Naive thymus-derived CD4-positive, alpha-beta T cell (primary cell): ENCODE measurements at regions not wholly inside any gene's neighbourhood (a gene's known extent, or its start where the extent isn't known, plus 50 kb on each side); places are given as distances from the start of the nearest gene placed in this dataset.
"Not testable (repeated sequence)": the region's sequence is repeated elsewhere in the genome, so short reads cannot be mapped to it uniquely, and the experiment has no call there.

Experiments
- ATAC-seq: fragments of 150-1000 bp; cut with Tn5 transposase; 2 replicates; pipeline ENCODE4 v1.10.0; 2021; ENCODE audit warnings: mild to moderate bottlenecking, moderate library complexity
- CTCF ChIA-PET: fragments of 350-600 bp; sonication (Branson Sonifier 250); formaldehyde crosslinking; loops from one replicate; lab custom pipeline; 2021; ENCODE audit warnings: antibody characterized with exemption; lab: Charles Lee
- POLR2A ChIA-PET: fragments of 350-600 bp; sonication (Branson Sonifier 250); formaldehyde crosslinking; loops from one replicate; lab custom pipeline; 2021; ENCODE audit warnings: antibody characterized with exemption, inconsistent platforms; lab: Charles Lee
- DNase-seq, 9 donors: peaks; one replicate each; pipeline versions ENCODE4 v3.0.0 to v3.0.0-alpha.2; 2020 to 2022; ENCODE audit warnings: mixed read lengths in 1 of 9
- H3K27ac ChIP-seq: one replicate; pipeline ENCODE4 v1.7.0; 2013; ENCODE audit warnings: mild to moderate bottlenecking, low read depth, low read length, moderate library complexity
- H3K27me3 ChIP-seq, 2 donors: one replicate each; pipeline ENCODE4 v1.7.0; 2013; ENCODE audit warnings: low read length in 2 of 2, mild to moderate bottlenecking in 2 of 2, moderate library complexity in 2 of 2; ENCODE audit not compliant: control insufficient read depth in 2 of 2, insufficient read depth in 2 of 2
- H3K36me3 ChIP-seq, 3 experiments: 1 replicate in 2 of 3; 2 replicates in 1 of 3; pipeline ENCODE4 v1.7.0; 2013; ENCODE audit warnings: low read length in 3 of 3, mild to moderate bottlenecking in 3 of 3, moderate library complexity in 1 of 3; ENCODE audit not compliant: insufficient read depth in 3 of 3, control insufficient read depth in 2 of 3
- H3K4me1 ChIP-seq, 2 donors: one replicate each; pipeline ENCODE4 v1.7.0; 2013; ENCODE audit warnings: low read length in 2 of 2, mild to moderate bottlenecking in 2 of 2, moderate library complexity in 1 of 2; ENCODE audit not compliant: control insufficient read depth in 2 of 2, insufficient read depth in 2 of 2
- H3K4me3 ChIP-seq: 2 replicates; pipeline ENCODE4 v1.7.0; 2013; ENCODE audit warnings: mild to moderate bottlenecking, low read length
- H3K9me3 ChIP-seq, 3 experiments: 1 replicate in 2 of 3; 2 replicates in 1 of 3; pipeline ENCODE4 v1.7.0; 2013; ENCODE audit warnings: low read length in 3 of 3; ENCODE audit not compliant: control insufficient read depth in 2 of 3
- H3K27ac Mint-ChIP-seq, 9 donors: one replicate each; pipeline ENCODE4 v1.8.0; 2020 to 2022; ENCODE audit warnings: mixed read lengths in 9 of 9, mild to moderate bottlenecking in 8 of 9, moderate library complexity in 5 of 9, inconsistent platforms in 2 of 9
- H3K27me3 Mint-ChIP-seq, 5 donors: one replicate each; pipeline ENCODE4 v1.8.0; 2021 to 2022; ENCODE audit warnings: mixed read lengths in 5 of 5, mild to moderate bottlenecking in 1 of 5
- H3K36me3 Mint-ChIP-seq, 5 donors: one replicate each; pipeline ENCODE4 v1.8.0; 2020 to 2022; ENCODE audit warnings: mixed read lengths in 5 of 5, mild to moderate bottlenecking in 3 of 5, inconsistent platforms in 1 of 5
- H3K4me1 Mint-ChIP-seq, 7 donors: one replicate each; pipeline ENCODE4 v1.8.0; 2020 to 2022; ENCODE audit warnings: mixed read lengths in 7 of 7, mild to moderate bottlenecking in 3 of 7, inconsistent platforms in 1 of 7
- H3K4me3 Mint-ChIP-seq, 10 donors: one replicate each; pipeline ENCODE4 v1.8.0; 2020 to 2022; ENCODE audit warnings: mild to moderate bottlenecking in 10 of 10, mixed read lengths in 10 of 10, moderate library complexity in 6 of 10, inconsistent platforms in 2 of 10
- H3K9me3 Mint-ChIP-seq, 11 donors: one replicate each; pipeline ENCODE4 v1.8.0; 2020 to 2022; ENCODE audit warnings: mixed read lengths in 11 of 11, mild to moderate bottlenecking in 4 of 11, inconsistent platforms in 1 of 11, moderate library complexity in 1 of 11
- intact Hi-C, 2 donors: fragments of 100-400 bp; cut with micrococcal nuclease; formaldehyde crosslinking; loops; one replicate each; pipeline ENCODE4 v1.15.1; 2023

DNA sequence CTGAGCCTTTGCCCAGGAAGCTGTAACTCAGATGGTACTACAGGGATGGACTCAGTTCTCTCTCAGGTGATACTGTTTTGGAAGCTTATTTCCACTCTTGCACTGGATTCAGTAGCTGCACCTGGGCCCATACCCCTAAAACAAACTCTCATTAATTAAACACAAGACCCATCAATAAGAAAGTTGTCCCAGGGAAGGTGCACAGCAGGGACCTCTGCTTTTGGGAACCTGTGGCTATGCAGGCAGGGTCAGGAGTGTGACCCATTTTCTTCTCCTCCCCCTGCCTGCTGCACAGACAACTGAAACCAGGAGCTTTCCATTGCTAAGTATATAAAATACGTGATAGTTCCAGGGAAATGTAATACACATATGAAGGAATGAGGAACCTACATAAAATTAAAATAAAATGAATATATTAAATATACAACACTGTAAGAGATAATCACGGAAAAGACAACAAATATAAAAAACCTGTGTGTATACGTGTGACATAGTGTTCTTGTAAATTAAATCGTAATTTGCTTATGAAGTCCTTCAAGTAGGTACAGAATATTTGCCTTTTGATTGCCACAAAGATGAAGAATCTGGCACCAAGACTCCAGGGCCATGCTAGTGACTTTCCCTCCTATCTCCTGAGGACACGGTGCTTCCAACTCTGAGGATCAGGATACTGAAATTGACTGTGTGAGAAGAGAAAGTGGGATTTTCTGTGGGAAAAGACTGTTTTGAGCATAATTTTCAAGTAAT, 101.6 kb upstream of the GOLGA6L6 start:
- no peaks in the 10 kb centered on the region for H3K36me3 Mint-ChIP-seq
- ATAC-seq, result no peak
- no peak overlapping the region for H3K4me3 Mint-ChIP-seq
- no peaks in the 10 kb centered on the region for H3K9me3 ChIP-seq
- H3K9me3 Mint-ChIP-seq, result no peaks in the 10 kb centered on the region
- peaks cover 0 to 2% (median 0%) of the 10 kb centered on the region in 7 donors for H3K4me1 Mint-ChIP-seq
- H3K27ac Mint-ChIP-seq, result no peak overlapping the region
- no peak overlapping the region for H3K4me3 ChIP-seq
- DNase-seq, result no peak
- no peaks in the 10 kb centered on the region for H3K36me3 ChIP-seq
- no peak overlapping the region for H3K27ac ChIP-seq
- CTCF ChIA-PET, result no interaction called here
- peaks cover 6 to 23% (median 18%) of the 10 kb centered on the region in 5 donors for H3K27me3 Mint-ChIP-seq
- H3K27me3 ChIP-seq, result no peaks in the 10 kb centered on the region
- POLR2A ChIA-PET, result no interaction called here
- H3K4me1 ChIP-seq, result peaks cover 0 to 8% of the 10 kb centered on the region in 2 donors
- intact Hi-C loops, result no loop called here

DNA sequence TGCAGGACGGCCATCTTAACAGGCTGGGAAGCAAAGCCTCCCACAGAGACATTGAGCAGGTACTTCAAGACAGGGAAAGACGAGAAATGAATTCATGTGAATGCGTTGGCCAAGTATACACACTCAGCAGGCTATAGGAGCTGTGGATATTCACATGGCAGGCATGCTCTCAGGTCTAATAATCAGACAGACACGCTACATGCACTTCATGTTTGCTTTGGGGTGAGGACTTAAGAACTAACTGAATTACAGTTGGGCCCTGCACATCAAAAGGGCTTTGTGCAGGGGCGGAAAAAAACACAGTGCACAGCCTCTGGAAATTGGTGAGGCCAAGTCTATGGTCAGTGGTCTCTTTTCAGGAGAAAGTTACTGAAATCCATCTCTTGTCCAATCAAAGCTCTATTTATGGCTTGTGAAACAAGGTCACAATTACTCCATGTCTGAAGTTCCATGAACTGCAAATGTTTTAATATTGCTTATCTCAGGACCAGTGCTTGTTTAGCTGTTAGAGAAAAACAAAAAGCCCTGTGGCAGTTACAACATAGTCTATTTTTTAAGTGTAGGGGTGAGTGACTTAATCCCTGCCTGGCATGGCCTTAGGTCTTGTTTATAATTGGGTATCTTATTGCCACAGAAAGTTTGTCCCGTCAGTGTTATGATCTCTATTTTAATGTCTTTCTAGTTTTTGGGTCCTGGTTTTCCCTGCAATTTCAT, 100.6 kb upstream of the GOLGA6L6 start:
- POLR2A ChIA-PET, result no interaction called here
- no peaks in the 10 kb centered on the region for H3K9me3 Mint-ChIP-seq

DNA sequence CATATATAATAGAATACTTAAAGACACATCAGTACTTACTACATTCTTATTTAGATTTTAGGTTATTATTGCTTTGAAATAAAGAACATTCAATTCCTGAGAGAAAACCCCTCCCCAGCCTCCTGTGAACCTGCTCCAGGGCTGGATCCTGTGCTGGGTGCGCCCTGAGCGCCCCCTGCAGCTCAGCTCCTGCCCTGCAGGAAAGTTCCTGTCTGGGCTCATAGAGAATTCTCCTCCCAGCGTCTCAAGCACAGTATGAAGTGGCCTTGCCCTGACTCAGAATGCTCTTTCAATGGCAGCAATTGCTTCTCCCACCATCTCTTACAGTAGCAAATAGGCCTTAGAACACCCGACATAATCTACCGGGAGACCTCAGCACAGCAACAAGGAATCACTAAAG, 98.8 kb upstream of the GOLGA6L6 start:
- H3K36me3 Mint-ChIP-seq, H3K27ac ChIP-seq, H3K4me3 ChIP-seq, DNase-seq, H3K36me3 ChIP-seq, H3K9me3 Mint-ChIP-seq, intact Hi-C loops, POLR2A ChIA-PET, CTCF ChIA-PET, H3K27me3 ChIP-seq, H3K27ac Mint-ChIP-seq, H3K4me1 ChIP-seq, H3K9me3 ChIP-seq, H3K4me1 Mint-ChIP-seq, H3K4me3 Mint-ChIP-seq: not testable (repeated sequence)
- ATAC-seq, result peak; percentile 69
- peaks cover 6 to 23% (median 18%) of the 10 kb centered on the region in 5 donors for H3K27me3 Mint-ChIP-seq

More for the DNA sequence above, 100.6 kb upstream of the GOLGA6L6 start:
- H3K27me3 ChIP-seq, result no peaks in the 10 kb centered on the region
- no peak overlapping the region for H3K27ac Mint-ChIP-seq
- H3K36me3 Mint-ChIP-seq, result no peaks in the 10 kb centered on the region
- H3K27me3 Mint-ChIP-seq, result peaks cover 6 to 23% (median 18%) of the 10 kb centered on the region in 5 donors
- H3K4me1 ChIP-seq, result peaks cover 0 to 8% of the 10 kb centered on the region in 2 donors
- CTCF ChIA-PET, result no interaction called here
- intact Hi-C loops, result no loop called here
- peaks cover 0 to 2% (median 0%) of the 10 kb centered on the region in 7 donors for H3K4me1 Mint-ChIP-seq
- H3K4me3 Mint-ChIP-seq, result no peak overlapping the region
- ATAC-seq (no peak), DNase-seq (no peak)
- no peak overlapping the region for H3K27ac ChIP-seq
- H3K9me3 ChIP-seq, result no peaks in the 10 kb centered on the region
- H3K36me3 ChIP-seq, result no peaks in the 10 kb centered on the region
- no peak overlapping the region for H3K4me3 ChIP-seq

DNA sequence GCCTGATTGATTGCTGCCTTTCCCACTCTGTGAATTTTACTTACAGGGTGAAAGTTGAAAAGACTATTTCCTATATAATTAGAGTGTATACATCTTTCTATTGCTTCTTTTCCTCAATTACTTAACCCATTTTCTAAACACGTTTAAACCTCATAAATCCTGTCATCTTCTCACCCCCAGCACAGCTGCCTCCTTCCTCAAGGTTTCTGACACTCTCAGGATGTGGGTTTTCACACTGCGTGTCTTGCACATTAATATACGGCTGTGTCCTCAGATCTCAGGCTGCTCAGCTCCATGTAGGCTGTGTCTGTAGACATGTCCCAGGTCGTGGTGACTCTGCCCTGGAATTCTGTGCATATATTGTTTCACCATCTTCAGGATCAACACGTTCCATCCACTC, 97.6 kb upstream of the GOLGA6L6 start:
- H3K27ac ChIP-seq, H3K27ac Mint-ChIP-seq, intact Hi-C loops, H3K9me3 Mint-ChIP-seq, CTCF ChIA-PET, H3K9me3 ChIP-seq, H3K36me3 Mint-ChIP-seq, H3K36me3 ChIP-seq, POLR2A ChIA-PET, H3K4me1 Mint-ChIP-seq, H3K4me3 ChIP-seq, H3K27me3 ChIP-seq, H3K4me1 ChIP-seq, DNase-seq, H3K4me3 Mint-ChIP-seq: not testable (repeated sequence)
- ATAC-seq, result peak; percentile 51
- H3K27me3 Mint-ChIP-seq, result peaks cover 6 to 20% (median 18%) of the 10 kb centered on the region in 5 donors

DNA sequence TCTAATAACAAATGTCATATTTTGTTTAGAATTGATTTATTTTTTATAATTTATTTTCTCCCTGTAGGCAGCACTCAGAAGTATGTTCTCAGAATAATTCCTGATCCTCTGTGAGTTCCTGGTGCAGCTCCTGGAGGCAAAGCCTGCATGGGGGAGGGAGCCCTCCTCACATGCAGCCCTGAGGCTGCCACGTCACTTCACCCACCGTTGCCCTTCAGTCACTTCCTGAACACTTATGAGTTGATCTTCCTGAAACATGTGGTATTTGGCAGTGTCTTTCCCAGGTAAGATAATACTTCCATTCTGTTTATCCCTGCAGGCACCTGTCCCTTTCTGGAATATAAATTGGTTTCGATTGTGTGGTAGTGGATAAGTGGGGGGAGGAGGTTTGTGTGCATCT, 95.9 kb upstream of the GOLGA6L6 start:
- H3K27me3 ChIP-seq, intact Hi-C loops, H3K9me3 Mint-ChIP-seq, H3K4me1 ChIP-seq, ATAC-seq, H3K27ac ChIP-seq, H3K4me3 Mint-ChIP-seq, H3K27ac Mint-ChIP-seq, CTCF ChIA-PET, H3K4me1 Mint-ChIP-seq, DNase-seq, H3K4me3 ChIP-seq, H3K36me3 ChIP-seq, POLR2A ChIA-PET, H3K36me3 Mint-ChIP-seq, H3K27me3 Mint-ChIP-seq, H3K9me3 ChIP-seq: not testable (repeated sequence)

DNA sequence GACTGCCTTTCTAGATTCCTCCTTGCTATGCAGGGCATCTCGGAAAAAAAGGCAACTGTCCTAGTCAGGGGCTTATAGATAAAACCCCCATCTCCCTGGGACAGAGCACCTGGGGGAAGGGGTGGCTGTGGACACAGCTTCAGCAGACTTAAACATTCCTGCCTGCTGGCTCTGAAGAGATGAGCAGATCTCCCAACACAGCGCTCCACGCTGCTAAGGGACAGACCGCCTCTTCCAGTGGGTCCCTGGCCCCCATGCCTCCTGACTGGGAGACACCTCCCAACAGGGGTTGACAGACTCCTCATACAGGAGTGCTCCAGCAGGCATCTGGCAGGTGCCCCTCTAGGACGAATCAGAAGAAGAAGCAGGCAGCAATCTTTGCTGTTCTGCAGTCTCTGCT, 87.9 kb upstream of the GOLGA6L6 start:
- H3K4me1 ChIP-seq, H3K36me3 ChIP-seq, H3K4me1 Mint-ChIP-seq, ATAC-seq, H3K36me3 Mint-ChIP-seq, H3K4me3 ChIP-seq, H3K27ac ChIP-seq, DNase-seq, H3K27me3 ChIP-seq, H3K9me3 ChIP-seq, H3K4me3 Mint-ChIP-seq, H3K27me3 Mint-ChIP-seq, intact Hi-C loops, H3K27ac Mint-ChIP-seq, H3K9me3 Mint-ChIP-seq, CTCF ChIA-PET, POLR2A ChIA-PET: not testable (repeated sequence)

DNA sequence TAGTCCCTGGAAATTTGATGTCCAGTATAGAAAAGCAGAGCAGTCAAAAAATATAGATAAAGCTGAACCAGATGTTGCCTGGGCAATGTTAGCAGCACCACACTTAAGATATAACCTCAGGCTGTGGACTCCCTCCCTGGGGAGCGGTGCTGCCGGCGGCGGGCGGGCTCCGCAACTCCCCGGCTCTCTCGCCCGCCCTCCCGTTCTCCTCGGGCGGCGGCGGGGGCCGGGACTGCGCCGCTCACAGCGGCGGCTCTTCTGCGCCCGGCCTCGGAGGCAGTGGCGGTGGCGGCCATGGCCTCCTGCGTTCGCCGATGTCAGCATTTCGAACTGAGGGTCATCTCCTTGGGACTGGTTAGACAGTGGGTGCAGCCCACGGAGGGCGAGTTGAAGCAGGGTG, 86.9 kb upstream of the GOLGA6L6 start:
- H3K4me3 Mint-ChIP-seq, CTCF ChIA-PET, intact Hi-C loops, H3K27me3 Mint-ChIP-seq, DNase-seq, H3K27me3 ChIP-seq, H3K4me1 Mint-ChIP-seq, H3K27ac ChIP-seq, ATAC-seq, H3K9me3 Mint-ChIP-seq, H3K36me3 Mint-ChIP-seq, H3K9me3 ChIP-seq, POLR2A ChIA-PET, H3K4me1 ChIP-seq, H3K27ac Mint-ChIP-seq, H3K4me3 ChIP-seq, H3K36me3 ChIP-seq: not testable (repeated sequence)
